ENCODE measurements at regions not wholly inside any gene's neighbourhood (a gene's known extent, or its start where the extent isn't known, plus 50 kb on each side); places are given as distances from the start of the nearest gene placed in this dataset.

DNA sequence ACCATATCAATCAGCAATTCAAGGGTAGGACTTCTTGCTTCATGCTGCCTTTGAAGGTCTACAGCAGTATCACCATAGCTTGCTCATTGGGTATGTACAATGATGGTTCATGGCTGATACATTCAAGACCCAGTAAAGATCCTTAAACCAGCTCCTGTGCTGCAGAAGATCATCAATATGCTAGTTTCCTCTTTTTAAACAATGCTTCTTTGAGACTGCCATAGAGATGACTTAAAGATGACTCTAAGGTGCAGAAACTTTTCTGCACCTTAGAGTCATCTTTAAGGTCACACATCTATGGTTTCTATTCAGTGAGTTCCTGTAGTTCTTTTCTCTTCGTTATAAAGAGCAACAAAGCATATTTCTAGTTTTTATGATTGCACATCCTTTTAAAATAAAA lies 102.8 kb upstream of the KLHL14 start:
- no peak for TF ChIP-seq CREB1 (IDR thresholded peaks at IDR 0.05; ENCODE audit: low read depth)
- no peak for TF ChIP-seq EZH2 (IDR thresholded peaks at IDR 0.05; ENCODE audit: borderline replicate concordance, control insufficient read depth, low read depth, low read length)
- TF ChIP-seq CTCF (IDR thresholded peaks at IDR 0.05 in 2 of 3, conservative IDR thresholded peaks at IDR 0.05 in 1 of 3; ENCODE audit: control insufficient read depth in 2 of 3, extremely low read depth in 1 of 3, insufficient read depth in 1 of 3, low read depth in 3 of 3, low read length in 3 of 3) = no peak
- TF ChIP-seq SP1 (IDR thresholded peaks at IDR 0.05; ENCODE audit: low read depth, low read length) = no peak
- no peak for TF ChIP-seq KLF5 (IDR thresholded peaks at IDR 0.05; ENCODE audit: partially characterized antibody)
- TF ChIP-seq JUNB (IDR thresholded peaks at IDR 0.05) = no peak
- no peak for TF ChIP-seq ATF2 (IDR thresholded peaks at IDR 0.05; ENCODE audit: low read length)
- TF ChIP-seq BCLAF1 (IDR thresholded peaks at IDR 0.05) = no peak
- TF ChIP-seq POLR2A (IDR thresholded peaks at IDR 0.05; ENCODE audit: low read depth, low read length) = no peak
- TF ChIP-seq SMC3 (IDR thresholded peaks at IDR 0.05; ENCODE audit: borderline replicate concordance, low read length) = no peak
- TF ChIP-seq ZNF687 (IDR thresholded peaks at IDR 0.05) = no peak

Measured in GM12878 (cell line).